AG09309 (cell line): ENCODE measurements at regions not wholly inside any gene's neighbourhood (a gene's known extent, or its start where the extent isn't known, plus 50 kb on each side); places are given as distances from the start of the nearest gene placed in this dataset.

Source experiments
- DNase-seq: peaks from one replicate; pipeline ENCODE4 v3.0.0-alpha.2; 2010; ENCODE audit warnings: low read depth
- H3K4me3 ChIP-seq: 2 replicates; pipeline ENCODE4 v1.5.1; 2011; ENCODE audit warnings: mild to moderate bottlenecking, low read depth, low read length, moderate library complexity; ENCODE audit not compliant: control insufficient read depth
- CTCF ChIP-seq: IDR thresholded peaks from 2 replicates; pipeline ENCODE4 v1.5.1; 2011; ENCODE audit warnings: mild to moderate bottlenecking, low read depth, low read length, inconsistent platforms; ENCODE audit not compliant: insufficient read depth, control insufficient read depth; ENCODE audit errors: missing control alignments

DNA sequence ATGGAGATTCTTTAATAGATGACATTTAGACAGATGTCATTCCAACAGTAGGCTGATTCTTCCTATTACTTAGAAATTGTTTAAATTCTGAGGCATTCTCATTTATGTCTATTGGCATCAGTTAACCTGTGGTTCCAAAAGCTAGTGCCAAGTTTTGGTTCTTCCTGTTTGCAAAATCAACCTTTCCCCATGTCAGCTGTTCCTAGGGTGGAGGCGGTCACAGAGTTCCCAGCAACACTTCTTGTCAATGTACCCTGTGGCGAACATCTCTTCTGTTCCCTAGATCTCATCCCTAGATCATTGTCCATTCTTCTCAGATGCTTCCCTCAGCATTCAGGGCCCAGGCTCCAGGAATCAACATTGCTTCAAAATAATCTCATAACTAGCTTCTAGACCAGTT lies 140.9 kb downstream of the PHLDA1 start:
- no peak overlapping the region for H3K4me3 ChIP-seq
- no peak for TF ChIP-seq CTCF
- no peak for DNase-seq

GRCh38 chr12:75890141-75890540 lies 141.4 kb downstream of the PHLDA1 start:
- DNase-seq = no peak
- no peak overlapping the region for H3K4me3 ChIP-seq

DNA sequence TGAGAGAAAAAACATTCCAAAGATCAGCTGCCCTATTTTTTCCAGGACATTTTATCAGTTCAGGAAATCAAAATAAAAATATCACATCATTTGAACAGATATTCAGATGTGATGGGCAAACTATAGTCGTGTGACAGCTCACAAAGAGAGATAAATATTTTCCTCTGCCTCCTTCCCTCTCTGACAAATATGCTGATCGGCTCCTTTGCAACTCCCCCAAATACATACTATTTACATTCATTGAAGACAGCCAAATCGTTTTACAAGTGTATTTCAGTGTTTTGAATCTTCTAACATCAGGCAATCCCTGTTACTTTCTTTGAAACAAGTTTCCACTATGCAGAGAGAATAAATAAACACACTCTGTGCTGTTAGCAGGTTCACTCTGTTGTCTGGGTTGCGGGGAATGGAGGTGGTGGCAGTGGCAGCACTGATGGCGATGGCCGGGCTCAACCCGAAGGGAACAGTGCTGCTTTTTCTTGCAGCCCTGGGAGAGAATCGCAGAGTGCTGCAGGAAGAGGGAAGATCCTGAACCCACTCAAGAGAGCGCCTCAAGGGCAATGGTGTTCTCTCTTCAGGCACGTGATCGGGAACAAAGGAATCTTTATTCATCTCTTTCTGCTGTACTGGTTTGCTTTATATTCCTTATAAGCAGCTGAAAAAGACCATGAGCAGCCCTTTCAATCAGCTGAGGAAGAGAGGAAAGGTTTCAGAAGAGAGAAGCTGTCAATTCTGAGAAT lies 142.5 kb downstream of the PHLDA1 start:
- DNase-seq = no peak
- no peak for TF ChIP-seq CTCF
- no peak overlapping the region for H3K4me3 ChIP-seq

More at GRCh38 chr12:75890141-75890540, 141.4 kb downstream of the PHLDA1 start:
- TF ChIP-seq CTCF = no peak

DNA sequence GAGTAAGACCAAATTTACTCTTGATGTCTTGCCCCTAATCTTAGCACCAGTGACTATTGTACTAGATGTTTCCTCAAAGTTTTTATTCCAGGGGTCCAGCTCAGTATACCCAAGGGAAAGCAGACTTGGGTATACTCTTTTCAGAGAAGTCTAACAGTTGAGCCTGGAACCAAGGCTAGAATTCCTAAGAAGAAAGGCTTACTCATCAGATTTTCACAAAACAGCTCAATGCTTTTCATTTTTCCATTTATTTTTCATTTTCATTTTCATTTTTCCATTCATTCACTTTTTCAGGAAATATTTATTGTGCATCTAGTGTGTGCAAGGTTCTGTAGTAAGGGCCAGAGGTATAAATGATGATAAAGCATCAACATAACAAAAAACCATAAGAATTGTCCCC lies 143.2 kb downstream of the PHLDA1 start:
- DNase-seq = no peak
- no peak for TF ChIP-seq CTCF
- H3K4me3 ChIP-seq = no peak overlapping the region

- no peak for TF ChIP-seq CTCF
- no peak for DNase-seq
- H3K4me3 ChIP-seq = no peak overlapping the region
Measured at GRCh38 chr12:75887979-75888378, 143.6 kb downstream of the PHLDA1 start.

DNA sequence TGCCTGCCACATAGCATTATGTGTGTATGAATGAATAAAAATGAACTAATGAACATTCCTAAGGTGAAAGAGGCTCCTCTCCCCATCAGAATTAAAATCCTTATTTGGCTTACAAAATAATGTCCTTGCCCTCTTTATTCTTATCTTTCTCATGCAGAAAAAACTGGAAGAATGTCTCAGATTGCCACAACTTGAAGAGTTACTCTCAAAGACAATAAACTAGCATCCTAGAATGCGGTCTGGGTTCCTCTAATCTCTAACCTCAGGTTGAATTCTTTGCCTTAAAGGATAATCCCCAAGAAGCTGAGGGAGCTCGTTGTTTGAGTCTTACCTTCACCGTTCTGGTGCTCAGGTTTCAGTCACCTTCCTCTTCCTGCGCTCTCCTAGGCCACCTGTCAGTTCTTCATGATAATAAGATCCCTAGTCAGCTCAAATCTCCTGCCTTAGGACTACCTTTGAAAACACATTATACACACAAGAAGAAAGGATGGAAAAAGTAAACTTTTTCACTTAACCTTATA lies 147.1 kb downstream of the PHLDA1 start:
- no peak for TF ChIP-seq CTCF
- no peak overlapping the region for H3K4me3 ChIP-seq
- DNase-seq = no peak
